WTC11 (cell line): ENCODE measurements at regions not wholly inside any gene's neighbourhood (a gene's known extent, or its start where the extent isn't known, plus 50 kb on each side); places are given as distances from the start of the nearest gene placed in this dataset.

ENCODE experiments used
- ATAC-seq: fragments of 200-7000 bp; cut with Tn5 transposase; 2 replicates; pipeline ENCODE4 v1.10.0; 2021; ENCODE audit warnings: mild to moderate bottlenecking, moderate library complexity
- CTCF ChIA-PET: fragments of 300-600 bp; sonication (Branson Sonifier 250); formaldehyde crosslinking; loops from one replicate; lab custom pipeline; 2021; ENCODE audit warnings: antibody characterized with exemption; lab: Charles Lee
- POLR2A ChIA-PET: fragments of 350-600 bp; sonication (Branson Sonifier 250); formaldehyde crosslinking; loops from one replicate; lab custom pipeline; 2021; ENCODE audit warnings: antibody characterized with exemption; lab: Charles Lee
- DNase-seq: peaks from one replicate; pipeline ENCODE4 v3.0.0; 2021; ENCODE audit warnings: low spot score
- H3K27ac Mint-ChIP-seq: 2 replicates; pipeline ENCODE4 v1.8.0; 2021; ENCODE audit warnings: mixed read lengths
- H3K27me3 Mint-ChIP-seq: 2 replicates; pipeline ENCODE4 v1.8.0; 2021; ENCODE audit warnings: low read depth, mild to moderate bottlenecking, moderate library complexity, mixed read lengths
- H3K36me3 Mint-ChIP-seq: 2 replicates; pipeline ENCODE4 v1.8.0; 2021; ENCODE audit warnings: mixed read lengths
- H3K4me1 Mint-ChIP-seq: 2 replicates; pipeline ENCODE4 v1.8.0; 2022; ENCODE audit warnings: mixed read lengths
- H3K4me3 Mint-ChIP-seq: 2 replicates; pipeline ENCODE4 v1.8.0; 2021; ENCODE audit warnings: mild to moderate bottlenecking, moderate library complexity, mixed read lengths
- H3K9me3 Mint-ChIP-seq: 2 replicates; pipeline ENCODE4 v1.8.0; 2021; ENCODE audit warnings: mixed read lengths
- ATF1 ChIP-seq: sonication (generic); formaldehyde crosslinking; IDR thresholded peaks from 2 replicates; pipeline ENCODE4 v1.8.1; 2023; ENCODE audit warnings: mild to moderate bottlenecking, moderate library complexity, missing genetic modification reagents
- CREB1 ChIP-seq: sonication (generic); formaldehyde crosslinking; IDR thresholded peaks from 2 replicates; pipeline ENCODE4 v1.8.0; 2023; ENCODE audit warnings: mild to moderate bottlenecking, missing genetic modification reagents
- FOXP4 ChIP-seq: sonication (generic); formaldehyde crosslinking; IDR thresholded peaks from 2 replicates; pipeline ENCODE4 v1.8.0; 2022; ENCODE audit warnings: mild to moderate bottlenecking, missing genetic modification reagents
- GTF2I ChIP-seq: fragments of 250-450 bp; sonication (Bioruptor Pico); conservative IDR thresholded peaks from 2 replicates; pipeline ENCODE4 v1.4.0; 2021; ENCODE audit warnings: mild to moderate bottlenecking
- JAZF1 ChIP-seq: fragments of 250-450 bp; sonication (Bioruptor Pico); IDR thresholded peaks from 2 replicates; pipeline ENCODE4 v1.9.0; 2021; ENCODE audit warnings: moderate library complexity, mild to moderate bottlenecking, inconsistent platforms
- MLX ChIP-seq: sonication (generic); formaldehyde crosslinking; IDR thresholded peaks from 2 replicates; pipeline ENCODE4 v1.8.1; 2023; ENCODE audit warnings: mild to moderate bottlenecking, missing genetic modification reagents, moderate library complexity
- NFYB ChIP-seq: sonication (generic); formaldehyde crosslinking; conservative IDR thresholded peaks from 2 replicates; pipeline ENCODE4 v1.8.0; 2022; ENCODE audit warnings: low read depth, missing genetic modification reagents
- PRDM15 ChIP-seq: sonication (generic); formaldehyde crosslinking; IDR thresholded peaks from 2 replicates; pipeline ENCODE4 v1.8.0; 2022; ENCODE audit warnings: missing genetic modification reagents
- RORB ChIP-seq: fragments of 250-450 bp; sonication (Bioruptor Pico); IDR thresholded peaks from 2 replicates; pipeline ENCODE4 v1.9.0; 2021; ENCODE audit warnings: mild to moderate bottlenecking
- TEAD1 ChIP-seq: sonication (generic); formaldehyde crosslinking; IDR thresholded peaks from 2 replicates; pipeline ENCODE4 v1.8.0; 2022; ENCODE audit warnings: mild to moderate bottlenecking, missing genetic modification reagents
- USF1 ChIP-seq: sonication (generic); formaldehyde crosslinking; IDR thresholded peaks from 2 replicates; pipeline ENCODE4 v1.8.0; 2022; ENCODE audit warnings: mild to moderate bottlenecking, missing genetic modification reagents
- ZNF263 ChIP-seq: sonication (generic); formaldehyde crosslinking; IDR thresholded peaks from 2 replicates; pipeline ENCODE4 v1.8.1; 2022; ENCODE audit warnings: low read depth, mild to moderate bottlenecking, moderate library complexity, missing genetic modification reagents

GRCh38 chr5:40314275-40314674 is 365.4 kb upstream of the PTGER4 start:
- no peak for DNase-seq
- H3K27me3 Mint-ChIP-seq, result peaks cover 7% of the 10 kb centered on the region
- ChIA-PET CTCF (no interaction called here), POLR2A (no interaction called here)
- no peak overlapping the region for H3K4me3 Mint-ChIP-seq
- no peak overlapping the region for H3K27ac Mint-ChIP-seq
- peaks cover 8% of the 10 kb centered on the region for H3K4me1 Mint-ChIP-seq
- H3K36me3 Mint-ChIP-seq, result no peaks in the 10 kb centered on the region
- TF ChIP-seq TEAD1 (CRISPR knock-in tag), result no peak
- TF ChIP-seq ZNF263 (CRISPR knock-in tag), result no peak
- ATAC-seq, result no peak
- peaks cover 12% of the 10 kb centered on the region for H3K9me3 Mint-ChIP-seq

GRCh38 chr5:40312205-40312604 is 367.5 kb upstream of the PTGER4 start:
- Mint-ChIP-seq H3K4me3 (no peak overlapping the region), H3K27ac (no peak overlapping the region), H3K27me3 (peaks cover 7% of the 10 kb centered on the region)
- ATAC-seq (no peak), DNase-seq (no peak)
- no peak for TF ChIP-seq MLX (CRISPR knock-in tag)
- no peak for TF ChIP-seq PRDM15
- TF ChIP-seq CREB1 (CRISPR knock-in tag), result no peak
- no peak for TF ChIP-seq NFYB (CRISPR knock-in tag)
- TF ChIP-seq USF1 (CRISPR knock-in tag), result no peak
- no peak for TF ChIP-seq RORB (CRISPR knock-in tag)
- TF ChIP-seq, all 79 proteins: peak for 0
- POLR2A ChIA-PET, result no interaction called here
- Mint-ChIP-seq H3K4me1 (peaks cover 21% of the 10 kb centered on the region), H3K36me3 (no peaks in the 10 kb centered on the region), H3K9me3 (peaks cover 3% of the 10 kb centered on the region)
- CTCF ChIA-PET, result no interaction called here

- no peaks in the 10 kb centered on the region for H3K9me3 Mint-ChIP-seq
- ATAC-seq, result no peak
- TF ChIP-seq JAZF1 (CRISPR knock-in tag), result no peak
- TF ChIP-seq GTF2I, result no peak
- ChIA-PET CTCF (no interaction called here), POLR2A (interaction anchor here (0.6 kb wide), 1 partner anchor 240 kb away, joined by 3 read pairs; no protein-coding TSS in a partner anchor)
- H3K27ac Mint-ChIP-seq, result no peak overlapping the region
- no peaks in the 10 kb centered on the region for H3K36me3 Mint-ChIP-seq
- H3K27me3 Mint-ChIP-seq, result peaks cover 7% of the 10 kb centered on the region
- DNase-seq, result no peak
- peaks cover 21% of the 10 kb centered on the region for H3K4me1 Mint-ChIP-seq
- no peak overlapping the region for H3K4me3 Mint-ChIP-seq
Observed at GRCh38 chr5:40309851-40310250, 369.9 kb upstream of the PTGER4 start.

GRCh38 chr5:40308867-40309266 is 370.8 kb upstream of the PTGER4 start:
- ChIA-PET POLR2A (no interaction called here), CTCF (no interaction called here)
- peaks cover 21% of the 10 kb centered on the region for H3K4me1 Mint-ChIP-seq
- TF ChIP-seq TEAD1 (CRISPR knock-in tag), result peak; percentile 63; the same call in 1 of the 2 replicates
- 0 out of 2 replicates have a peak, but pooled peaks have one; percentile 18 for TF ChIP-seq FOXP4 (CRISPR knock-in tag)
- no peak for TF ChIP-seq ATF1 (CRISPR knock-in tag)
- peaks cover 7% of the 10 kb centered on the region for H3K27me3 Mint-ChIP-seq
- H3K4me3 Mint-ChIP-seq, result no peak overlapping the region
- H3K9me3 Mint-ChIP-seq, result no peaks in the 10 kb centered on the region
- peak overlapping the region; percentile 62; the same call in 1 of the 2 replicates for H3K27ac Mint-ChIP-seq
- no peaks in the 10 kb centered on the region for H3K36me3 Mint-ChIP-seq
- peak; percentile 9 for DNase-seq
- peak; percentile 100 for ATAC-seq
